Breast epithelium (tissue), 3 donors: ENCODE measurements at regions not wholly inside any gene's neighbourhood (a gene's known extent, or its start where the extent isn't known, plus 50 kb on each side); places are given as distances from the start of the nearest gene placed in this dataset.
"Not testable (repeated sequence)": the region's sequence is repeated elsewhere in the genome, so short reads cannot be mapped to it uniquely, and the experiment has no call there.

Experiments used
- CTCF ChIP-seq, 3 donors: fragments of 450-650 bp; IDR thresholded peaks; one replicate each; pipeline ENCODE4 v1.5.1; 2016 to 2017; ENCODE audit warnings: antibody characterized with exemption in 3 of 3, mild to moderate bottlenecking in 3 of 3, moderate library complexity in 3 of 3
- POLR2A ChIP-seq: fragments of 450-650 bp; IDR thresholded peaks from one replicate; pipeline ENCODE4 v1.6.1; 2016; ENCODE audit warnings: antibody characterized with exemption, mild to moderate bottlenecking, moderate library complexity

GRCh38 chr4:82272523-82272922 lies 101.3 kb downstream of the HNRNPD start:
- not testable (repeated sequence) for TF ChIP-seq POLR2A; CTCF (IDR thresholded peaks at IDR 0.05)
